GM21723 (cell line): ENCODE measurements at regions not wholly inside any gene's neighbourhood (a gene's known extent, or its start where the extent isn't known, plus 50 kb on each side); places are given as distances from the start of the nearest gene placed in this dataset.
A peak's percentile ranks its signal among the peaks of the same experiment; 100 is the strongest.
"Not testable (repeated sequence)": the region's sequence is repeated elsewhere in the genome, so short reads cannot be mapped to it uniquely, and the experiment has no call there.

Source experiments
- ATAC-seq: cut with Tn5 transposase; IDR thresholded peaks from one replicate; pipeline ENCODE4 v1.9.1; 2021; ENCODE audit warnings: mild to moderate bottlenecking, moderate library complexity; ENCODE audit not compliant: unreplicated experiment

GRCh38 chr9:31146485-31147166 lies 1237.8 kb upstream of the ACO1 start:
- peak; percentile 97 for ATAC-seq

DNA sequence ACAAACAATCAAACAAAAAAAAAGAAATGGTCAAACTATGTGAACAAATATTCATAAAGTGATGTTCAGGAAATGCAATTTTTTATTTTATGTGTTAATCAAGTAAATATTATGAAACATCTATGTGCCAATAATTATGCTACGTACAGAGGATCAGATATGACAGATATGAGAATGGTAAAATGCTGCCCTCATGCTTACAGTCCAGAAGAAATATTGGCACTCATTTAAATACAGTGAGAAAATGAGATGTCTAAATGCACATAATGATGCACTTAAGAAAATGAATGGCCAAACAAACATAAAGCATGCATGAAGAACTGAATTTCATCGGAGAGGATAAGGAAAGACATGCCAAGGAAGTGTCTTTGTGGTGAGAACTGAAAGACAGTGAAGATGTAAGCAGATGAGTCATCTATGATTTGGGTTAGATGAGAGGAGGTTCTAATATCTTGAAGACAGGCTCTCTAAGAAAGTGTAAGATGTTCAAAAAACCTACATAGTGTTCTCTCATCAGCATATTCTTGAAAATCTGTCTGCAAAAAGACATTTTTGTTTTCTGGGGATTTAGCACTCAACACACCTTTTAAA lies 1231.1 kb upstream of the ACO1 start:
- peak; percentile 96 for ATAC-seq

GRCh38 chr9:31166516-31166915 lies 1217.9 kb upstream of the ACO1 start:
- ATAC-seq = no peak

- ATAC-seq = no peak
Observed at GRCh38 chr9:31168161-31168560, 1216.3 kb upstream of the ACO1 start.

DNA sequence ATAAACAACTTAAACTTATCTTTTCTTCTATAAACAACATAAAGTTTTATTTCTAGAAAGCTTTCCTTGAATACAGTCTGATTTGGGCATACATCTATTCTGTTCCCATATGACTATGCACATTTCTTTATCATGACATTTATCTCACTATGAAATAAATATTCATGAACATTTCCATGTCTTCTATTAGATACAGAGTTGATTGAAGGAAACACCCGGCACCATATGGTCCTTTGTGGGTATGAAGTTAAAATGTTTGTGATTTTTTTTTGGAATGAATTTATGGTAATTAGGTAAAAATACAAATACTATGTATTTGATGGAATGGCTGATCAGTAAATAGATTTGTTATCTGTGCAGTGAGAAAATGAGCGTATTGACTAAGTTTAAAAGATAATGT lies 1209.8 kb upstream of the ACO1 start:
- no peak for ATAC-seq

- no peak for ATAC-seq
Observed at GRCh38 chr9:31183866-31184265, 1200.6 kb upstream of the ACO1 start.

DNA sequence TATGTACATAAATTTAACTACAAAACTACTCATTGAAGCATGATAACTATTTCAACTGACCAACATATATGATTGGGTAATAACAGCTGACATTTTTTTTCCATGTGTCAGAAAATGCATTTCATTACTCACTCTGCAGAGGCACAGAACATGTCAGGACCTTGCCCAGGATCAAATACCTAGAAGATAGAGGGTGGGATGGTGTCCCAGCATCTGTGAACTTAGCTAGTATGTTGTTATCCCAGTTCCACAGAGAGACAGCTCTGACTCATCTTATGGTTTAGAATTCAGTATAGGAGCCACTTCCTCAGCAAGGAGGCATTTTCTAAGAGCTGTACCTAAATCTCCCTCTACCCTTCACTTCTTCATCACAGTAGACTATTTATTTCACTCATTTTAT lies 1198.6 kb upstream of the ACO1 start:
- no peak for ATAC-seq

DNA sequence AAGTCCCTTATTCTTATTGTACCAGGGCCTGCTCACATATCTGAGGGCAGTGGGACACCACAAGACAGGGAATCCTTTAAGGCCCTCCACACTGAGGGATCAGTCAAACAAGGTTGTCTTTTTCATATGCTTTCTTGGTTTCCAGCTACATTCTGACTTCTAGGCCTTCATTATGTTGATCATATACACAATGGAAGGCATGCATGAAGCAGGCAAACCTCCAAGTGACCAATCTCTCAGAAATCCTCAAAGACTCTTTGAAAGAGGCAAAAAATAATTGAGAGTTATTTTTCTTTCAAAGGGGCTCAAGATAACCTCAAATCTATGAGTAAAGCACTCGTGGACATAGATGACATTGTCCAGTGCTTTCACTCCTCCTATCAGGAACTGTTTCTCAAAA lies 1195.9 kb upstream of the ACO1 start:
- no peak for ATAC-seq

DNA sequence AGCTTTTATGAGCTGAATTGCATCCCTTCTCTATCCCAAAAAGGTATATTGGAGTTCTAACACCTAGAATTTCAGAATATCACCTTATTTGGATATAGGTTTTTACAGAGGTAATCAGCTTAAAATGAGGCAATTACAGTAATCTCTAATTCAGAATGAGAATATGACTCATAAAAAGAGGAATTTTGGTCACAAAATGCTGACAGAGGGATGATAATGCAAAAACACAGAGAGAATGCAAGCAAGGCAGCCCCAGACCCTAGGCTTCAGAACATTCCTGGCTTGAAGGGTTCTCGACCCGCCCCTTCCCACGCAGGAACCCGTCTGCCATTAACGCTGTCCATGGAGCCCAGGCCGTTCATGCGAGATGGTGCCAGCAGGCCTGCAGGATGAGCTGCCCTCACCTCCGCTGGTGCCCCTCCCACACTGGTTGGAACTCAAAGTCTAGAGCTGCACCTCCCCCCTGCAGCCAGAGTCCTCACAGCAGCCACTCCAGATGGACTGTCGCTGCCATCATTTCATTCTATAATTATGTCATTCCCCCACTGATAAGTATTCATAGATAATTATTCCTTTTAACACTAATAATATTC lies 1173.4 kb upstream of the ACO1 start:
- peak; percentile 87 for ATAC-seq

GRCh38 chr9:31229976-31230375 lies 1154.5 kb upstream of the ACO1 start:
- not testable (repeated sequence) for ATAC-seq

- no peak for ATAC-seq
Observed at GRCh38 chr9:31232485-31232884, 1152.0 kb upstream of the ACO1 start.

DNA sequence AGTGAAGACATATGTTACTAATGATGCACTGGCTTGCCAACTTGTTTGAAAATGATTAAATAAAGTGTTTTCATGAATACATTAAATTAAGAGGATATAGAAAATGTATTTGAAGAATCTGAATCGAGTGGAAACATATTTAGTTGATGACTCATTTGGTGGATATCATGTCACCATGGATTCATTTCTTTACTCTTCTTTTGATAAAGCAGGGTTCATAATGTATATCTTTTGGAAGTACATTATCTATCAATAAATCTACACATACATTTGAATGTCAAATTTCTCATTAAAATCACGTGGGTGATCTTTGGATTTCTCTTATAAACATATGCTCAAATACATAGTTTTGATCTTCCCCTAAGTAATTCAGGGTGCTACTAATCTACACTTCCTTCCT lies 1148.1 kb upstream of the ACO1 start:
- ATAC-seq = no peak

GRCh38 chr9:31243386-31243785 lies 1141.1 kb upstream of the ACO1 start:
- ATAC-seq = no peak

DNA sequence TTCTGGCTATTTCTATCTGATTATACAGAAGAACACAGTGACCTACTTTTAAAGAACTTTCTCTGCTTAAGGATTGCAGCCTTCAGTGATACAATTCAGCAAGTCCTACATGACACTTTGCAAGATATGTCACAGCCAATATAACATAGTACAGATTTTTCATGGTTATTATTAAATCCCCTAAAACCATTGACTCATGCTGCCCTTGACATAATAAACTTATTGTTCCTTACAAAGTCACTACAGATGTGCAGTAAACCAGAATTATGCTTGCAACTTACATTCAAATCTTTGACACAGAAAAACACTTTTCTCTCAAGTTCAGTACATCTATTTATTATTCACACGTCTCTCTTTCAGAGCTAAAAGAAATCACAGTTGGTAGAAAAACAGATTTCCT lies 1136.3 kb upstream of the ACO1 start:
- no peak for ATAC-seq

- ATAC-seq = no peak
Observed at GRCh38 chr9:31251386-31251785, 1133.1 kb upstream of the ACO1 start.

GRCh38 chr9:31253800-31254762 lies 1130.4 kb upstream of the ACO1 start:
- ATAC-seq = no peak

GRCh38 chr9:31255211-31255610 lies 1129.2 kb upstream of the ACO1 start:
- no peak for ATAC-seq

DNA sequence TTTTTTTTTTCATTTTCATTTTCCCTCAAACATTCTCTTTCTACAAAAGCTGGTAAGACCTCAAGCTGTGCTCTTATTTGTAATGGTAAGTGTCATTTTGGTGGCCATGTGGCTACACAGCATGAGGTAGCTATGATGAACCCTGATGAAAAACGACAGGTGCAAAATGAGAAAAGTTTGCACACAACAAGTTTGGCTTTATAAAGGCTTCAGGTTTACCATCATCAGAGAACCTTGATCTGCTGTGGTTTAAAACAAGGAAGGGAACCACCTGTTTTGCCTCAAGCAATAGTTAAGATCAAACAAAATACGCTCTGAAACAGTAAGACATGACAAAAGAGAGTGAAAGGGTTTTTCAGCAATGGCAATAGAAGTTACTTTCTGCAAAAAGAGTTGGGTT lies 1124.6 kb upstream of the ACO1 start:
- no peak for ATAC-seq

DNA sequence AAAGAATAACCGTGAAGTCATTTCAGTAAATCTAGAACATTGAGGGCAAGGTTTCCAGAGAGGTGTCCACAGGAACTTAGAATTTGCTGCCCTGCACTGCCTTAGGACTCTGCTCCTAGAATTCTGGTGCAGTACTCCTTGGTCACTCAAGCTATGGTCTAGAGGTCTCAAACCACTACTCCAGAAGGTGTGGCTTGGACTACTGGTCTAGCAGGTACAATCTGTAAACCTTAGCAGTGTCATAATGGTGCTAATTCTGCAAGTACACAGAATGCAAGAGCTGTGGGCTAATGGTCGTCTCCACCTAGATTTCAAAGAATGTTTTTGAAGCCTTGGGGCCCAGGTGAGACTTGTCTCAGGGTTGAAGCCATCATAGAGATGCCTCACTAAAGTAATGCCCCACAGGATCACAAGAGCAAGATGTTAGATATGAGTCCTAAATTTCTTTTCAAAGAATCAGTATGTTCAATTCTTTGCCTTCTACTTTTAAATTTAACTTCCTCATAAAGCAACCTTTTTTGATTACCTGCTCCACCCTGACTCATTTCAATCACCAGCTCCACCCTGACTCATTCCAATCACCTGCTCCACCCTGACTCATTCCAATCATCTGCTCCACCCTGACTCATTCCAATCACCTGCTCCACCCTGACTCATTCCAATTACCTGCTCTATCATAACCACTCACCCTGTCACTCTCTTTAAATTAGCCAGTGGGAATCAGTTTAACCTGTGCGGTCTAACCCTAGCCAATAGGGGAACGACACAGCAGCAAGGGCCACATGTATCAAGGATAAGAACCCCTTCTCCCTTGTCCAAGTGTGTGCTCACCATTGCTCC lies 1111.8 kb upstream of the ACO1 start:
- ATAC-seq = no peak

- ATAC-seq = no peak
Observed at GRCh38 chr9:31275419-31275818, 1109.0 kb upstream of the ACO1 start.

DNA sequence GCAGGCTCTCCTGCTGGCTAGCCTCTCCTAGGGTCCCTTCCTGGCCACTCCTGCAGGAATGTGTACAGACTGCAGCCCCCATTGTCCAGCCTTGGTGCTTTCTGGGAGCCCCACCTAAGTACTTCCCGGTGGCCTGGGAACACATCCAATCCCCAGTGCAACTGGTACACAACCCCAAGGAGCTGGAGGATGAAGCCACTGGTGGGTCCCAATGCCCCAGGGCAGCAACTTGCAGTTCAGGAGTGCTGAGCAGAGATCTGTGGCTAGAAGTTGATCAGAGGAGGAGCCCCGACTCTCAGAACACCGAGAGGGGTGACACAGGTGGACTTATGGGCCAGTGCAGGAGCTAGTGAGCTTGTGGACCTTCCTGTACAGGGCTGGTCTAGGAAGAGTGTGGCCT lies 1093.7 kb upstream of the ACO1 start:
- ATAC-seq = no peak
